ENCODE measurements at regions not wholly inside any gene's neighbourhood (a gene's known extent, or its start where the extent isn't known, plus 50 kb on each side); places are given as distances from the start of the nearest gene placed in this dataset.

GRCh38 chr1:101728029-101728428 is 268.7 kb downstream of the OLFM3 start:
- no peak for DNase-seq

- no peak for DNase-seq
Measured at GRCh38 chr1:101730559-101730958, 266.2 kb downstream of the OLFM3 start.

GRCh38 chr1:101732261-101732660 is 264.5 kb downstream of the OLFM3 start:
- DNase-seq: no peak

GRCh38 chr1:101733340-101733739 is 263.4 kb downstream of the OLFM3 start:
- DNase-seq: no peak

- no peak for DNase-seq
Measured at GRCh38 chr1:101738475-101738874, 258.3 kb downstream of the OLFM3 start.

GRCh38 chr1:101739146-101739545 is 257.6 kb downstream of the OLFM3 start:
- DNase-seq: no peak

GRCh38 chr1:101739826-101740330 is 256.8 kb downstream of the OLFM3 start:
- DNase-seq: no peak

- no peak for DNase-seq
Measured at GRCh38 chr1:101741910-101742309, 254.8 kb downstream of the OLFM3 start.

- no peak for DNase-seq
Measured at GRCh38 chr1:101742509-101742908, 254.2 kb downstream of the OLFM3 start.

GRCh38 chr1:101745551-101746270 is 251.0 kb downstream of the OLFM3 start:
- no peak for DNase-seq

- no peak for DNase-seq
Measured at GRCh38 chr1:101748077-101748476, 248.6 kb downstream of the OLFM3 start.
